ENCODE measurements at regions not wholly inside any gene's neighbourhood (a gene's known extent, or its start where the extent isn't known, plus 50 kb on each side); places are given as distances from the start of the nearest gene placed in this dataset.
A peak's percentile ranks its signal among the peaks of the same experiment; 100 is the strongest.

GRCh38 chr4:174016251-174016650, 267.2 kb downstream of the FBXO8 start:
- H3K36me3 ChIP-seq = no peaks in the 10 kb centered on the region
- no peaks in the 10 kb centered on the region for H3K9me3 ChIP-seq
- no peak overlapping the region for H3K27ac ChIP-seq
- no peak for DNase-seq
- no peak overlapping the region for H3K4me3 ChIP-seq
- no peak for ATAC-seq (ENCODE audit: low FRiP score in 2 of 2)
- TF ChIP-seq EP300 (IDR thresholded peaks at IDR 0.05) = no peak
- no peak for TF ChIP-seq CTCF (IDR thresholded peaks at IDR 0.05)
- no peak for TF ChIP-seq POLR2AphosphoS5 (IDR thresholded peaks at IDR 0.05)
- no peak for TF ChIP-seq POLR2A (IDR thresholded peaks at IDR 0.05)
- 68 to 85% methylated on average over 2 of the region's 2 CpGs for WGBS, 2 donors
- no peaks in the 10 kb centered on the region for H3K4me1 ChIP-seq
- H3K27me3 ChIP-seq = no peaks in the 10 kb centered on the region

GRCh38 chr4:174012886-174013259, 270.6 kb downstream of the FBXO8 start:
- no peaks in the 10 kb centered on the region for H3K9me3 ChIP-seq
- H3K36me3 ChIP-seq = no peaks in the 10 kb centered on the region
- no peak overlapping the region for H3K4me3 ChIP-seq
- ATAC-seq (ENCODE audit: low FRiP score in 2 of 2) = no peak
- H3K27ac ChIP-seq = no peak overlapping the region
- no peak for DNase-seq
- no peaks in the 10 kb centered on the region for H3K4me1 ChIP-seq
- TF ChIP-seq POLR2AphosphoS5 (IDR thresholded peaks at IDR 0.05) (no peak), POLR2A (IDR thresholded peaks at IDR 0.05) (no peak), CTCF (IDR thresholded peaks at IDR 0.05) (no peak), EP300 (IDR thresholded peaks at IDR 0.05) (no peak)
- no peaks in the 10 kb centered on the region for H3K27me3 ChIP-seq

- peak in 1 of 2 donors; percentile 46 for ATAC-seq (ENCODE audit: low FRiP score in 2 of 2)
- 74 to 76% methylated on average over 4 of the region's 4 CpGs for whole genome bisulfite sequencing, 2 donors
- TF ChIP-seq POLR2AphosphoS5 (IDR thresholded peaks at IDR 0.05) (no peak), EP300 (IDR thresholded peaks at IDR 0.05) (peak in 1 of 4 donors; percentile 6)
These were observed 271.2 kb downstream of the FBXO8 start for GRCh38 chr4:174012135-174012885.

GRCh38 chr4:174010547-174010946, 272.9 kb downstream of the FBXO8 start:
- Histone ChIP-seq H3K9me3 (no peaks in the 10 kb centered on the region), H3K27ac (no peak overlapping the region), H3K4me3 (no peak overlapping the region), H3K36me3 (no peaks in the 10 kb centered on the region), H3K27me3 (no peaks in the 10 kb centered on the region), H3K4me1 (no peaks in the 10 kb centered on the region)
- ATAC-seq (ENCODE audit: low FRiP score in 2 of 2) = no peak
- TF ChIP-seq EP300 (IDR thresholded peaks at IDR 0.05) (no peak), CTCF (IDR thresholded peaks at IDR 0.05) (no peak), POLR2AphosphoS5 (IDR thresholded peaks at IDR 0.05) (no peak), POLR2A (IDR thresholded peaks at IDR 0.05) (no peak)
- WGBS, 2 donors = 66 to 80% methylated on average over 3 of the region's 3 CpGs
- no peak for DNase-seq

More at GRCh38 chr4:174012135-174012885, 271.2 kb downstream of the FBXO8 start:
- H3K27me3 ChIP-seq = no peaks in the 10 kb centered on the region
- DNase-seq = no peak
- H3K36me3 ChIP-seq = no peaks in the 10 kb centered on the region
- H3K27ac ChIP-seq = no peak overlapping the region
- no peak overlapping the region for H3K4me3 ChIP-seq
- no peaks in the 10 kb centered on the region for H3K4me1 ChIP-seq
- H3K9me3 ChIP-seq = no peaks in the 10 kb centered on the region

GRCh38 chr4:174009686-174010451, 273.6 kb downstream of the FBXO8 start:
- Histone ChIP-seq H3K27me3 (no peaks in the 10 kb centered on the region), H3K27ac (no peak overlapping the region), H3K4me3 (no peak overlapping the region), H3K4me1 (no peaks in the 10 kb centered on the region), H3K36me3 (no peaks in the 10 kb centered on the region), H3K9me3 (no peaks in the 10 kb centered on the region)
- TF ChIP-seq POLR2AphosphoS5 (IDR thresholded peaks at IDR 0.05) = no peak
- no peak for TF ChIP-seq CTCF (IDR thresholded peaks at IDR 0.05)
- TF ChIP-seq EP300 (IDR thresholded peaks at IDR 0.05) = no peak
- TF ChIP-seq POLR2A (IDR thresholded peaks at IDR 0.05) = no peak
- 45 to 47% methylated on average over 3 of the region's 3 CpGs for WGBS, 2 donors
- DNase-seq = no peak
- no peak for ATAC-seq (ENCODE audit: low FRiP score in 2 of 2)
